ENCODE measurements at regions not wholly inside any gene's neighbourhood (a gene's known extent, or its start where the extent isn't known, plus 50 kb on each side); places are given as distances from the start of the nearest gene placed in this dataset.

GRCh38 chr1:55287723-55288122, 72.6 kb upstream of the USP24 start:
- TF ChIP-seq, protein P1, sequence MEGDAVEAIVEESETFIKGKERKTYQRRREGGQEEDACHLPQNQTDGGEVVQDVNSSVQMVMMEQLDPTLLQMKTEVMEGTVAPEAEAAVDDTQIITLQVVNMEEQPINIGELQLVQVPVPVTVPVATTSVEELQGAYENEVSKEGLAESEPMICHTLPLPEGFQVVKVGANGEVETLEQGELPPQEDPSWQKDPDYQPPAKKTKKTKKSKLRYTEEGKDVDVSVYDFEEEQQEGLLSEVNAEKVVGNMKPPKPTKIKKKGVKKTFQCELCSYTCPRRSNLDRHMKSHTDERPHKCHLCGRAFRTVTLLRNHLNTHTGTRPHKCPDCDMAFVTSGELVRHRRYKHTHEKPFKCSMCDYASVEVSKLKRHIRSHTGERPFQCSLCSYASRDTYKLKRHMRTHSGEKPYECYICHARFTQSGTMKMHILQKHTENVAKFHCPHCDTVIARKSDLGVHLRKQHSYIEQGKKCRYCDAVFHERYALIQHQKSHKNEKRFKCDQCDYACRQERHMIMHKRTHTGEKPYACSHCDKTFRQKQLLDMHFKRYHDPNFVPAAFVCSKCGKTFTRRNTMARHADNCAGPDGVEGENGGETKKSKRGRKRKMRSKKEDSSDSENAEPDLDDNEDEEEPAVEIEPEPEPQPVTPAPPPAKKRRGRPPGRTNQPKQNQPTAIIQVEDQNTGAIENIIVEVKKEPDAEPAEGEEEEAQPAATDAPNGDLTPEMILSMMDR (IDR thresholded peaks at IDR 0.05) = no peak
- Mint-ChIP-seq H3K4me3 (ENCODE audit: unreplicated experiment) (no peak overlapping the region), H3K27me3 (ENCODE audit: low read depth) (peaks cover 3% of the 10 kb centered on the region)

GRCh38 chr1:55286856-55287602, 71.9 kb upstream of the USP24 start:
- H3K27me3 Mint-ChIP-seq (ENCODE audit: low read depth) = peaks cover 5% of the 10 kb centered on the region
- H3K27ac Mint-ChIP-seq (ENCODE audit: unreplicated experiment) = no peak overlapping the region
- no peaks in the 10 kb centered on the region for H3K36me3 Mint-ChIP-seq (ENCODE audit: low read depth)
- no peak for DNase-seq (ENCODE audit: low spot score)
- no peak overlapping the region for H3K4me3 Mint-ChIP-seq (ENCODE audit: unreplicated experiment)
- H3K9me3 Mint-ChIP-seq (ENCODE audit: low read depth) = no peaks in the 10 kb centered on the region
- peaks cover 2% of the 10 kb centered on the region for H3K4me1 Mint-ChIP-seq (ENCODE audit: low read depth)
- TF ChIP-seq, protein P1 (IDR thresholded peaks at IDR 0.05) = no peak

More at GRCh38 chr1:55287723-55288122, 72.6 kb upstream of the USP24 start:
- peaks cover 2% of the 10 kb centered on the region for H3K4me1 Mint-ChIP-seq (ENCODE audit: low read depth)
- H3K9me3 Mint-ChIP-seq (ENCODE audit: low read depth) = no peaks in the 10 kb centered on the region
- H3K36me3 Mint-ChIP-seq (ENCODE audit: low read depth) = no peaks in the 10 kb centered on the region
- H3K27ac Mint-ChIP-seq (ENCODE audit: unreplicated experiment) = no peak overlapping the region
- no peak for DNase-seq (ENCODE audit: low spot score)

DNA sequence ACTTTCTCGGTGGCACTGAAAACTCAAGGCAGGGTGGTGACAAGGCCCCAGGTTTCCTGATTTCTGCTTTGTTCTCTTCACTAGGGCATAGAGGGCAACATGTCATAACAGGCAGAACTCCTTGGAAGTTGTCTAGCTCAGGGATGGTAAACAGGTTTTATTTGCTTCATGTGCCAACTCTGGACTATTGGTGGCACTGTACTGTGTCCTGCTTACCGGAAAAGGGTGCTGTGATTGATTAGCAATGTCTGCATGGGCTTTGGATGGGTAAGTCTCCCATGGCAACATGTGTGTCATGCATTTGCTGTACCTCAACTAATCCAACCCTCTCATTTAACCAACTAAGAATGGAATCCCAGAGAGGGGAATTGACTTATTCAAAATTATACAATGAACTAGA, 70.7 kb upstream of the USP24 start:
- no peaks in the 10 kb centered on the region for H3K9me3 Mint-ChIP-seq (ENCODE audit: low read depth)
- no peaks in the 10 kb centered on the region for H3K36me3 Mint-ChIP-seq (ENCODE audit: low read depth)
- no peak overlapping the region for H3K27ac Mint-ChIP-seq (ENCODE audit: unreplicated experiment)
- H3K4me3 Mint-ChIP-seq (ENCODE audit: unreplicated experiment) = no peak overlapping the region
- peaks cover 2% of the 10 kb centered on the region for H3K4me1 Mint-ChIP-seq (ENCODE audit: low read depth)
- peaks cover 5% of the 10 kb centered on the region for H3K27me3 Mint-ChIP-seq (ENCODE audit: low read depth)
- TF ChIP-seq, protein P1 (IDR thresholded peaks at IDR 0.05) = peak; percentile 17
- DNase-seq (ENCODE audit: low spot score) = no peak

DNA sequence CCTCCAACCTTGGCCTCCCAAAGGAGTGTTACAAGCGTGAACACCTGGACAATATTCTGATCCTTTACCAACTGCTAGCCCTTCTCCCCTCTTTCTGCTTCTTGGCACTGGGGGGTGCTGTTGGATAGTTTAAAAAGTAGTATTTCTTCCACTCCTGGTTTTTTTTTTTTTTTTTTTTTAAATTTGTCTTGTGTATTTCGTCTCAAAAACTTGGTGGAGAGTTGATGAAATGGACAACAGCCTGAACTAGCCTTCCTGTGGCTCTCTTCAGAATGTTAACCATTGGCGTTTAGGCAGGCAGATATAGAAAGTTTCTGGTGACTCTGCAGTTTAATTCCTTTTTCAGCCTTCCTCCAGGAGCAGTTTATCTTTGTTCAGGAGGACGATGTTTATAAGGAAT, 69.7 kb upstream of the USP24 start:
- no peaks in the 10 kb centered on the region for H3K36me3 Mint-ChIP-seq (ENCODE audit: low read depth)
- peaks cover 2% of the 10 kb centered on the region for H3K4me1 Mint-ChIP-seq (ENCODE audit: low read depth)
- TF ChIP-seq, protein P1 (IDR thresholded peaks at IDR 0.05) = peak; percentile 90
- no peak for DNase-seq (ENCODE audit: low spot score)
- no peak overlapping the region for H3K27ac Mint-ChIP-seq (ENCODE audit: unreplicated experiment)
- H3K27me3 Mint-ChIP-seq (ENCODE audit: low read depth) = peaks cover 5% of the 10 kb centered on the region
- no peaks in the 10 kb centered on the region for H3K9me3 Mint-ChIP-seq (ENCODE audit: low read depth)
- no peak overlapping the region for H3K4me3 Mint-ChIP-seq (ENCODE audit: unreplicated experiment)

DNA sequence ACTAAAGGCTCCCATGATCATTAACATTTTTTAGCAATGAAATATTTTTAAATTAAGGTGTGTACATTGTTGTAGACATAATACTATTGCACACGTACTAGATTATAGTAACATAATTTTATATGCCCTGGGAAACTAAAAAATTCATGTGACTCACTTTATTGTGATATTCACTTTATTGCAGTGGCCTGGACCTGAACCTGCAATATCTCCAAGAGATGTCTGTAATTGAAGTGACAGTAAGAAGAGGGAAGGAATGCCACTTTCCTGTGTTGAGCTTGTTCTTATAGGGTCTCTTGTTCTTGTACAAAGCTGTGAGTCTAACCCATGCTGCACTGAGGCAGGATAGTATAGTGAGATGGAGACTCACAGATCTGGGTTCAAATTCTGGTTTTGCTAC, 66.9 kb upstream of the USP24 start:
- Mint-ChIP-seq H3K9me3 (ENCODE audit: low read depth) (no peaks in the 10 kb centered on the region), H3K36me3 (ENCODE audit: low read depth) (no peaks in the 10 kb centered on the region), H3K27me3 (ENCODE audit: low read depth) (peaks cover 5% of the 10 kb centered on the region), H3K27ac (ENCODE audit: unreplicated experiment) (no peak overlapping the region), H3K4me3 (ENCODE audit: unreplicated experiment) (no peak overlapping the region), H3K4me1 (ENCODE audit: low read depth) (peaks cover 9% of the 10 kb centered on the region)
- TF ChIP-seq, protein P1 (IDR thresholded peaks at IDR 0.05) = no peak
- DNase-seq (ENCODE audit: low spot score) = no peak

Measured in chondrocyte (in vitro differentiated cells).